ENCODE measurements at regions not wholly inside any gene's neighbourhood (a gene's known extent, or its start where the extent isn't known, plus 50 kb on each side); places are given as distances from the start of the nearest gene placed in this dataset.

- no peak for DNase-seq (ENCODE audit: low spot score)
Measured at GRCh38 chr6:129967427-129967826, 51.0 kb upstream of the L3MBTL3 start.

- DNase-seq (ENCODE audit: low spot score) = no peak
Measured at GRCh38 chr6:129966125-129966524, 52.3 kb upstream of the L3MBTL3 start.

GRCh38 chr6:129965096-129965495 lies 53.3 kb upstream of the L3MBTL3 start:
- no peak for DNase-seq (ENCODE audit: low spot score)

GRCh38 chr6:129959358-129959930 lies 58.9 kb upstream of the L3MBTL3 start:
- no peak for DNase-seq (ENCODE audit: low spot score)

- no peak for DNase-seq (ENCODE audit: low spot score)
Measured at GRCh38 chr6:129957941-129958898, 60.2 kb upstream of the L3MBTL3 start.

GRCh38 chr6:129955584-129955983 lies 62.8 kb upstream of the L3MBTL3 start:
- no peak for DNase-seq (ENCODE audit: low spot score)

- DNase-seq (ENCODE audit: low spot score) = no peak
Measured at GRCh38 chr6:129954749-129955431, 63.5 kb upstream of the L3MBTL3 start.

- DNase-seq (ENCODE audit: low spot score) = no peak
Measured at GRCh38 chr6:129947797-129948196, 70.6 kb upstream of the L3MBTL3 start.

- DNase-seq (ENCODE audit: low spot score) = no peak
Measured at GRCh38 chr6:129946439-129947140, 71.8 kb upstream of the L3MBTL3 start.

- DNase-seq (ENCODE audit: low spot score) = no peak
Measured at GRCh38 chr6:129943637-129944271, 74.6 kb upstream of the L3MBTL3 start.

GRCh38 chr6:129940454-129941195 lies 77.8 kb upstream of the L3MBTL3 start:
- no peak for DNase-seq (ENCODE audit: low spot score)

GRCh38 chr6:129938249-129939020 lies 77.3 kb upstream of the TMEM244 start:
- DNase-seq (ENCODE audit: low spot score) = no peak

- DNase-seq (ENCODE audit: low spot score) = peak; percentile 85
Measured at GRCh38 chr6:129936329-129937165, 75.4 kb upstream of the TMEM244 start.

GRCh38 chr6:129932321-129932720 lies 71.2 kb upstream of the TMEM244 start:
- no peak for DNase-seq (ENCODE audit: low spot score)

- DNase-seq (ENCODE audit: low spot score) = peak; percentile 89
Measured at GRCh38 chr6:129929433-129929832, 68.3 kb upstream of the TMEM244 start.

- no peak for DNase-seq (ENCODE audit: low spot score)
Measured at GRCh38 chr6:129923530-129924250, 62.6 kb upstream of the TMEM244 start.

- no peak for DNase-seq (ENCODE audit: low spot score)
Measured at GRCh38 chr6:129921169-129921817, 60.2 kb upstream of the TMEM244 start.

All from pons (tissue), 1 donor.